ENCODE measurements at regions not wholly inside any gene's neighbourhood (a gene's known extent, or its start where the extent isn't known, plus 50 kb on each side); places are given as distances from the start of the nearest gene placed in this dataset.

DNA sequence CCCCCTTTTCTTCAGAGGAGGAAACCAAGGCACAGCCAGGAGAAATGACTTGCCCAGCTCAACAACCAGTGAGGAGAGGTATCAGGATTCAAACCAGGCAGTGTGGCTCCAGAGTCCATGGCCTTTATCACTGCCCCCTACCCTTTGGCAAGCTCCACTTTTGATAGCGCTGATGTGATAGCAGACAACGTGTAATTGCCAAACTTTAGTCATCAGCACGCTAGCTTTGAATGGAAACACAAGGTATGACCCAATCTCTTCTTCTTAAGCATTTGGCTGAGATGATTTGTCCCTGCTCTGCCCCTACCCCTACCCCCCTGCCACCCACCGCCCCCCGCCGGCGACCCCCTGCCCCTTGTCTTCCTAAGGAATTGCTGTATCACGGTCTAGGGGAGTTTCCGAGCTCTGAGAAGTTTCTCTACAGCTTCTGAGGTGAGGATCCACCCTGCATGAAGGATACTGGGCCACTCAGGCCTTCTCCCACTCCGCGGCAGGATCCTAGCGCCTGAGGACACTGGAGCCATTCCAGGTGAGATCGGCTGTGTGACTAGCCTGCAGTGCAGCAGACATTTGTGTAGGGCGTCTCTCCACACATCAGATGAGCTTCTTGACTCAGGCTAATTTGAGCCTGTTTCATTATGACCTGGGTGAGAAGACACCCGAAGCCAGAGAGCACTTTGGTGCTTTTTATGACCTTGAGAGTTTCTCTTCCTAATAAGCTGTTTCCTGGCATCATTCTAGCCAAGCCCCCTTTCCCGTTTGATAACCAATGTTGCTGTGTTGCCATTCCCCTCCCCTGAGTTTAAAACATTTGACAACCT lies 75.1 kb upstream of the MAP4K4 start:
- Mint-ChIP-seq H3K9me3 (no peaks in the 10 kb centered on the region), H3K27ac (peak overlapping the region; percentile 100), H3K4me1 (peaks cover 35% of the 10 kb centered on the region), H3K27me3 (no peaks in the 10 kb centered on the region), H3K4me3 (peak overlapping the region; percentile 57), H3K36me3 (no peaks in the 10 kb centered on the region)
- ATAC-seq (ENCODE audit: low read depth): peak; percentile 30
- peak; percentile 14 to 26 for DNase-seq (ENCODE audit: low spot score in 2 of 2)

DNA sequence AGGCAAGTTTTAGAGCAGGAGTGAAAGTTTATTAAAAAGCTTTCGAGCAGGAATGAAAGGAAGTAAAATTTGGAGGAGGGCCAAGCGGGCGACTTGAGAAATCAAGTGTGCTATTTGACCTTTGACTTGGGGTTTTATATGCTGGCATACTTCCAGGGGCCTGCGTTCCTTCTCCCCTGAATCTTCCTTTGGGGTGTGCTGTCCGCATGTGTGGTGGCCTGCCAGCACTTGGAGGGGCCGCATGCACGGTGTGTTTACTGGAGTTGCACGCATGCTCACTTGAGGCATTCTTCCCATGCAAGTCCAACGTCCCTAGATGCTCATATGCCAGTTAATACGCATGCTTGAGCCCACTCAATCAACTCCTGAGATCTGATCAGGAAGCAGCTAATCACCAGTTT lies 78.3 kb upstream of the MAP4K4 start:
- no peak for ATAC-seq (ENCODE audit: low read depth)
- Mint-ChIP-seq H3K36me3 (no peaks in the 10 kb centered on the region), H3K4me3 (no peak overlapping the region), H3K27ac (no peak overlapping the region), H3K27me3 (no peaks in the 10 kb centered on the region), H3K4me1 (peaks cover 25% of the 10 kb centered on the region), H3K9me3 (no peaks in the 10 kb centered on the region)
- no peak for DNase-seq (ENCODE audit: low spot score in 2 of 2)

DNA sequence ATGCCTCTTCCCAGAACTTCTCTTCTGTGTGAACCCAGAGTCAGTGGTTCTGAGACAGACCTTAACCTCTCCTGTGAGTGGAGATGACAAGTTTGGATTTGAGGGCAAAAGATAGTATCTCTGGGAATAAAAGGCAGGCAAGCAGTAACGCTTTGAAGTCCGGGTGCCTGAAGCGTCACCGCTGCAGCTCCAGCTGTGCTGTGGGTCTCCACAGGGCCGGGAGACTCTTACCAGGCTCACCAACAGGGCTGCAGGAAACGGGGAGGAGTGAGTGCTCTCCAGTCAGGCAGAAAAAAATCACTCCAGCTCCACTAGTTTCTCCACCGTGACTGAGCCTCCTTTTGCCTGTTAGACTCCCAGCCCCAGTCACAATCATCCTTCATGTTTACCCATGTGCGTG lies 79.7 kb upstream of the MAP4K4 start:
- Mint-ChIP-seq H3K36me3 (no peaks in the 10 kb centered on the region), H3K27me3 (no peaks in the 10 kb centered on the region), H3K4me1 (peaks cover 15% of the 10 kb centered on the region), H3K9me3 (no peaks in the 10 kb centered on the region), H3K4me3 (no peak overlapping the region), H3K27ac (no peak overlapping the region)
- DNase-seq (ENCODE audit: low spot score in 2 of 2) (no peak), ATAC-seq (ENCODE audit: low read depth) (no peak)

DNA sequence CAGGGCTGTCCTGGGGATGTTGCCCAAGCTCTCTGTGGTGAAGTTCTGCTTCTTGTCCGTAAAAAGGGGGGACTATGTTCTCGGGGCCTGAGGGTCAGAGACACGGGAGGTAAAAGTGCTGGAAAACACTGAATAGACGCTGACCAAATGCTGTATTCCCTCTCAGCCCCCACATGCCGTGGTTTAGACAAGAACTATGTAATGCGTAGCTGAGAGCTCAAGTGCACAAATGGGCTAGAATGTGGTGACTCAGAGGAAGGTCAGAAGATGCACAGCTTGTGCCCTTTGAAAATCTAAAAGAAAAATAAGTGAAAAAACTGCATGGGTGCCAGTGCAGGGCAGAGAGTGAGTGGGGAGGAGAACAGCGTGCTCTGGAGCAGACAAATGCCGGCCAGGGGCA lies 80.3 kb upstream of the MAP4K4 start:
- Mint-ChIP-seq H3K4me1 (peaks cover 9% of the 10 kb centered on the region), H3K36me3 (no peaks in the 10 kb centered on the region), H3K27me3 (no peaks in the 10 kb centered on the region), H3K4me3 (no peak overlapping the region), H3K27ac (no peak overlapping the region), H3K9me3 (no peaks in the 10 kb centered on the region)
- ATAC-seq (ENCODE audit: low read depth) (no peak), DNase-seq (ENCODE audit: low spot score in 2 of 2) (no peak)

DNA sequence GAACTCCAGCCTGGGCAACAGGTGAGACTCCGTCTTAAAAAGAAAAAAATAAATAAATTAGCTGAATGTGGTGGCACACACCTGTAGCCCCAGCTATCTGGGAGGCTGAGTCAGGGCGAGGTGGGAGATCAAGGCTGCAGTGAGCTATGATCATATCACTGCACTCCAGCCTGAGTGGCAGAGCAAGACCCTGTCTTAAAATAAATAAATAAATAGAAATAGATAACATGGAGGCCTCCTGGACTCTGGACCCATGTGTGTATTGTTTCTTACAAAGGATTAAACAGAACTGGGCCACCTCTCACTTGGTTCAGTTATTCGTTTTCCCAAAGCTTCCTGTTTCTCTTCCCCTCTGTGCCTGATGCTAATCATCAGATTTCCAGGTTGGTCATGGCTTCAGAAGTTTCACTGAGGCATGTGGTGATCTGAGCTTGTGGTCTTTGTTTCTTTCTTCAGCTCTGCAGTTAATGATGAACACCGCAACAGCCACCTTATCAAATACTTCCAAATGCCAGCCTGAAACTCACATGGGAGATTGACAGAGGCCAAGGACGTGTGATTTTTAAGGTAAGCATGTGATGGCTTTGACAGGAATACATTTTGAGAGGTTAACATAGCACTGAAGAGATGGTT lies 83.3 kb upstream of the MAP4K4 start:
- no peak for DNase-seq (ENCODE audit: low spot score in 2 of 2)
- H3K4me3 Mint-ChIP-seq: no peak overlapping the region
- no peaks in the 10 kb centered on the region for H3K36me3 Mint-ChIP-seq
- no peaks in the 10 kb centered on the region for H3K27me3 Mint-ChIP-seq
- no peaks in the 10 kb centered on the region for H3K9me3 Mint-ChIP-seq
- H3K4me1 Mint-ChIP-seq: peaks cover 11% of the 10 kb centered on the region
- H3K27ac Mint-ChIP-seq: no peak overlapping the region
- no peak for ATAC-seq (ENCODE audit: low read depth)

DNA sequence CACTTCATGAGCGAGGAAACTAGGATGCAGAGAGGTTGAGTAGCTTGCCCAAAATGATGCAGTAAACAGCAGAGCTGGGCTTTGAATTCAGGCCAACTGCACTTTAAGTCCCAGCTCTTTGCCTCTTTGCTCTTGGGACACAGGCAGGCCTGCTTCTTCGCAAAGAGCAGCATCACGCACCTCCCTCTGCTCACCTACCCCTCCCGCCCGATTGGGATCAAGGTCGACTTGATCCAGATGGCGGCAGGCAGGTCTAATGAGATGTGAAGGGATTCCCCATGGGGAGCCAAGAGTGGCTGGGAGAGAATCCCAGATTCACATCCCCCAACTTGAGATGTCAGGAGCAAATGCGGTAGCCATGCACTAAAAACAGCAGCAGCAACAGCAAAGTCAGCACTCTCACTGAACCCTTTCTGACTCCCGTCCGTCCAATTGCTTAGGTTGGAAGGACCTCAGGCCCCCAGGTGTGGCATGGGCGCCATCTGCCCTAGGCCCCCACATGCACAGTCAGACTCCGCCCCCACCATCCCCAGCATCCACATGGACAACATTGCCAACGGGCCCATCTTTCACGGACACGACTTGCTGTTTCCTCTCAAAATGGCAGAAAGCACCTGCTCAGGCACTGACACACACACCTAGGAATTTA lies 84.3 kb upstream of the MAP4K4 start:
- ATAC-seq (ENCODE audit: low read depth) (no peak), DNase-seq (ENCODE audit: low spot score in 2 of 2) (no peak)
- Mint-ChIP-seq H3K36me3 (peaks cover 2% of the 10 kb centered on the region), H3K27me3 (no peaks in the 10 kb centered on the region), H3K27ac (no peak overlapping the region), H3K9me3 (no peaks in the 10 kb centered on the region), H3K4me3 (no peak overlapping the region), H3K4me1 (peaks cover 11% of the 10 kb centered on the region)

DNA sequence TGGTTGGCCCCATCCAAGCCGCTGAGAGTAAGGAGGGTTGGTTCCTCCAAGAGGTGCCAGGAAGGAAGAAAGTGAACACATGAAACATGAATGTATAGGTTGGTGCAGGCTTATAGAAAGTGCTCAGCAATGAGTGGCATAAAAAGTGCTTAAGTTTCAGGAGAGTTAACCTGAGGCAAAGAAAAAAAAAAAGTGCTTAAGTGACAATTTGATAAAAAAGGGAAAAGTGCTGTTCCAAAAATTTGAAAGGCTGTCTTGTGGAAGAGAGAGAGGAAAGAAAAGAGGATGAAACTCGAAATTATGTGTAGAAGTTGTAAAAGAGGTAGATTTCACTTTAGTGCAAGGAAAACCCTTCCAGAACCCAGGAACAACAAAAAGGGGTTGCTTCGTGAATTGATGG lies 85.5 kb upstream of the MAP4K4 start:
- Mint-ChIP-seq H3K36me3 (peaks cover 2% of the 10 kb centered on the region), H3K4me1 (peaks cover 11% of the 10 kb centered on the region), H3K27me3 (no peaks in the 10 kb centered on the region), H3K27ac (peak overlapping the region; percentile 21), H3K9me3 (no peaks in the 10 kb centered on the region), H3K4me3 (no peak overlapping the region)
- DNase-seq (ENCODE audit: low spot score in 2 of 2) (no peak), ATAC-seq (ENCODE audit: low read depth) (no peak)

DNA sequence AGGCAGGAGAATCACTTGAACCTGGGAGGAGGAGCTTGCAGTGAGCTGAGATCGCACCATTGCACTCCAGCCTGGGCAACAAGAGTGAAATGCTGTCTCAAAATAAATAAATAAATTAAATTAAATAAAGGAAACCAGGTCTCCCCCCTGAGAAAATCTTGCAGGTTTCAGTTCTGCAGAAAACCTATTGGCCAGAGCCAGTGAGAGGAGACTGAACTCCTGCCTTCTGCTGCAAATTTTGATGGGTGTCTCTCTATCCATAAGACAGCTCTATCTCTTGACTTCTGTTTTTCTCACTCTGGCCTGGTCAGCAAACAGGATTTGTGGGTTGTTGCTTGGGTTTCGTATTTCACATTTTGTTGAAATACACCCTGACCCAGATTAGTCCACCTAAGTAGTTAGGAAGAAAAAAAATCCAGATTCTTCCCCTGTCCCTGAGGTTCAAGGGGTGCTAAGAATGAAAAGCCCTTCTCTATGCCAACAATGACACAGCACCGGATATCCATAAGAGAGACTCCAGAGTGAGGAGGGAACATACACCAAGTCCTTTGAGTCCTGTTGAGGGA lies 86.7 kb upstream of the MAP4K4 start:
- Mint-ChIP-seq H3K36me3 (peaks cover 2% of the 10 kb centered on the region), H3K4me1 (peaks cover 11% of the 10 kb centered on the region), H3K27me3 (no peaks in the 10 kb centered on the region), H3K9me3 (no peaks in the 10 kb centered on the region), H3K4me3 (no peak overlapping the region), H3K27ac (no peak overlapping the region)
- DNase-seq (ENCODE audit: low spot score in 2 of 2) (peak in 1 of 2 donors; percentile 21), ATAC-seq (ENCODE audit: low read depth) (peak; percentile 91)

DNA sequence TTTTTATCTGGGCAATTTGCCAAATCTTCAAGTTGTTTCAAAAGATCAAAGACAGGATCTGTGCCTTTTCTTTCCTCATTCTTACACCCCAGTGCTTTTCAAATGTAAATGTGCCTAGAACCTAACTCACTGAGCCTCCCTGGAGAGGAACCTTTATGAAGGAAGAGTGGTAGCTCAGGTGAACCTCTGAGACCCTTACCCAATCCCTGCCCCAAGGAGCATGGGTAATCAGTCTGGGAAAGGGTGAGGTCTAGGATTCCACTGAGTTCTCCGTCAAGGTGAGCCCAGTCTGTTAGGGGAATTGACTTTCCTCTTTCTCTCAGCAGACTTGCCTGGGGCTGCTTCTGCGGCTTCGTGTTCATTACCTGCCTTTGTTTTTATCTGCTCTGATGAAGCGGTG lies 88.1 kb upstream of the MAP4K4 start:
- H3K27me3 Mint-ChIP-seq: no peaks in the 10 kb centered on the region
- no peaks in the 10 kb centered on the region for H3K9me3 Mint-ChIP-seq
- no peak overlapping the region for H3K4me3 Mint-ChIP-seq
- ATAC-seq (ENCODE audit: low read depth) (no peak), DNase-seq (ENCODE audit: low spot score in 2 of 2) (no peak)
- no peak overlapping the region for H3K27ac Mint-ChIP-seq
- peaks cover 2% of the 10 kb centered on the region for H3K36me3 Mint-ChIP-seq
- H3K4me1 Mint-ChIP-seq: peaks cover 10% of the 10 kb centered on the region

DNA sequence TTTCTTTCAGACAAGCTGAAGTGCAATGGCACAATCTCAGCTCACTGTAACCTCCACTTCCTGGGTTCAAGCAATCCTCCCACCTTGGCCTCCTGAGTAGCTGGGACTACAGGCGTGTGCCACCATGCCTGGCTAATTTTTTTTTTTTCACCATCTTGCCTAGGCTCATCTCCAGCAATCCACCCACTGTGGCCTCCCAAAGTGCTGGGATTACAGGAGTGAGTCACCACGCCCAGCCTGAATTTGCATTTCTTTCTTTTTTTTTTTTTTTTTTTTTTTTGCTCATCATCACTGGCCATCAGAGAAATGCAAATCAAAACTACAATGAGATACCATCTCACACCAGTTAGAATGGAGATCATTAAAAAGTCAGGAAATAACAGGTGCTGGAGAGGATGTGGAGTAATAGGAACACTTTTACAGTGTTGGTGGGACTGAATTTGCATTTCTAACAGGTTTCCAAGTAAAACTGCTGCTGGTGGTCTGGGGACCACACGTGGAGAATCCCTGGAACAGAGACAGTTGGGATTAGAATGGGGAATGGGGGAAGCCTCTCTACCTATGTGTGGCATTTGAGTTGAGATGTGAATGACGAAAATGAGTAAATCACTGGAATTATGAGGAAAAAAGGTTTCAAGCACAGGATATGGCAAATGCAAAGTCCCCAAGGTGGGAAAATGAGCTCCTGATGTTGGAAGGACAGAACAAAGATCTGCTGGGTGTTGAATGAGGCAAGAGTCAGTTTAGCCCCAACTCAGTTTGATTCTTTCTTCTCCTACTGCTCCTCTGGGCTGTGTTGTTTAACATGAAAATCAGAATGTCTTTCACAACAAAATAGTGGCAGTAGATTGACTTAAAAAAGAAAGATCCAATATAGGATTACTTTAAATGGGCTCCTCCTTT lies 88.8 kb upstream of the MAP4K4 start:
- no peak overlapping the region for H3K27ac Mint-ChIP-seq
- no peaks in the 10 kb centered on the region for H3K27me3 Mint-ChIP-seq
- ATAC-seq (ENCODE audit: low read depth): no peak
- peaks cover 2% of the 10 kb centered on the region for H3K36me3 Mint-ChIP-seq
- no peak for DNase-seq (ENCODE audit: low spot score in 2 of 2)
- no peak overlapping the region for H3K4me3 Mint-ChIP-seq
- H3K4me1 Mint-ChIP-seq: peaks cover 8% of the 10 kb centered on the region
- H3K9me3 Mint-ChIP-seq: no peaks in the 10 kb centered on the region

DNA sequence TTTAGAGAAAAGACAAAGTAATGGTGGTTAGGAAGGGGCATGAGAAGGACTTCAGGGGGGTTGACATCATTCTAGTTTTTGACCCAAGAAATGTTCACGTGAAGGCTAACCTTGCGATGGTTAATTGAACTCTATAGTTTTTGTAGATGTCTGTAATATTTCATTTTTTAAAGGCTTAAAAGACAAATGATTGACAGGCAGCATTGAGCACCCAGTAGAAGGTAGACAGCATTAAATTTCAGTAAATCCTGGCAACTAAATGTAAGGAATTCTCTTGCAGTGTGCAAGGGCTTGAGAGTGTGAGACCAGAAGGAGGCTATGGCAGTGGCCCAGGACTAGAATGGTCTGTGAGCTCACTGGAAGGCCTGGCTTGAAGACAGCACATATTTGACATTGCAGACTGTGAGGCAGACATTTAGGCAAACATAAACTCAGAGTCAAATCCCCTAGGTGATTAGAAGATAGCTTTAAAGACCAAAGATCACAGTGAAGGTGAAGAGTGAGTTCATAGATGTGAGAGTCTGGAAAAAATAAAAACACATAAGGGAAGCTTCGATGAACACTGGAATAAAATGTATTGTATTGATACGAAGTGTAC lies 100.1 kb upstream of the MAP4K4 start:
- no peak overlapping the region for H3K27ac Mint-ChIP-seq
- no peaks in the 10 kb centered on the region for H3K27me3 Mint-ChIP-seq
- H3K9me3 Mint-ChIP-seq: no peaks in the 10 kb centered on the region
- no peak overlapping the region for H3K4me3 Mint-ChIP-seq
- no peaks in the 10 kb centered on the region for H3K4me1 Mint-ChIP-seq
- no peak for DNase-seq (ENCODE audit: low spot score in 2 of 2)
- no peak for ATAC-seq (ENCODE audit: low read depth)
- no peaks in the 10 kb centered on the region for H3K36me3 Mint-ChIP-seq

DNA sequence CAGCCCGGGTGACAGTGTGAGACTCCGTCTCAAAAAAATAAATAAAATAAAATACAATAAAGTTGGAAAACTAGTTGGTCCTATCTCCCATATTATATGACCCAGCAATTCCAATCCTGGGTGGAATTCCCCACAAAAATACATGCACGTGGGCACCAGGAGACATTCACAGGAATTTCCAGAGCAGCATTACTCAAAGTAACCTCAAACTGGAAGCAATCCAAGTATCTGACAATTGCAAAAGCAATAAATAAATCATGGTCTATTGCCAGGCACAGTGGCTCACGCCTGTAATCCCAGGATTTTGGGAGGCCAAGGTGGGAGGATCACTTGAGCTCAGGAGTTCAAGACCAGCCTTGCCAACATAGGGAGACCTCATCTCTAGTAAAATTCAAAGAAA lies 101.2 kb upstream of the MAP4K4 start:
- ATAC-seq (ENCODE audit: low read depth): no peak
- Mint-ChIP-seq H3K4me1 (no peaks in the 10 kb centered on the region), H3K9me3 (no peaks in the 10 kb centered on the region), H3K36me3 (no peaks in the 10 kb centered on the region), H3K27ac (no peak overlapping the region), H3K27me3 (no peaks in the 10 kb centered on the region), H3K4me3 (no peak overlapping the region)
- no peak for DNase-seq (ENCODE audit: low spot score in 2 of 2)

DNA sequence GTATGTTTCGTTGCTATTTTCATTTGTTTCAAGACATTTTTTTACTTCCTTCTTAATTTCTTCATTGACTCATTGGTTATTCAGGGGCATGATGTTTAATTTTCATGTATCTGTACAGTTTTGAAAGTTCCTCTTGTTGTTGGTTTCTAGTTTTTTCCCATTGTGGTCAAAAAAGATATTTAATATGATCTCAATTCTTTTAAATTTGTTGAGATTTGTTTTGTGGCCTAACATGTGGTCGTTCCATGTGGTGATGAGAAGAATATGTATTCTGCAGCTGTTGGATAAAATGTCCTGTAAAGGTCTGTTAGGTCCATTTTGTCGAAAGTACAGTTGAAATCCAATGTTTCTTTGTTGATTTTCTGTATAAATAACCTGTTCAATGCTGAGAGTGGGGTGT lies 110.3 kb upstream of the MAP4K4 start:
- H3K27ac Mint-ChIP-seq: no peak overlapping the region
- H3K36me3 Mint-ChIP-seq: peaks cover 5% of the 10 kb centered on the region
- peaks cover 4% of the 10 kb centered on the region for H3K27me3 Mint-ChIP-seq
- ATAC-seq (ENCODE audit: low read depth): no peak
- no peaks in the 10 kb centered on the region for H3K4me1 Mint-ChIP-seq
- H3K9me3 Mint-ChIP-seq: peaks cover 10% of the 10 kb centered on the region
- DNase-seq (ENCODE audit: low spot score in 2 of 2): no peak
- no peak overlapping the region for H3K4me3 Mint-ChIP-seq

Data from memory B cell (primary cell).